HCT116 (cell line): ENCODE measurements at regions not wholly inside any gene's neighbourhood (a gene's known extent, or its start where the extent isn't known, plus 50 kb on each side); places are given as distances from the start of the nearest gene placed in this dataset.

Experiments used
- ATAC-seq: fragments of 200-7000 bp; cut with Tn5 transposase; 2 replicates; pipeline ENCODE4 v1.9.1; 2020; ENCODE audit warnings: mild to moderate bottlenecking, moderate library complexity
- BruUV-seq: library from RNA; stranded (reverse); fragments of 400-500 nt; replicated peaks from 2 replicates; lab custom pipeline; 2021; lab: Mats Ljungman, UMichigan
- CTCF ChIA-PET: fragments of 300-600 bp; sonication (Branson Sonifier 250); formaldehyde crosslinking; loops from one replicate; lab custom pipeline; 2021; ENCODE audit warnings: antibody characterized with exemption; lab: Charles Lee
- POLR2A ChIA-PET: fragments of 300-600, 350-600 bp; sonication (Branson Sonifier 250); formaldehyde crosslinking; loops from one replicate; lab custom pipeline; 2021; ENCODE audit warnings: antibody characterized with exemption; lab: Charles Lee
- RAD21 ChIA-PET, 2 experiments: fragments of 300-600 bp; sonication (Branson Sonifier 250); formaldehyde crosslinking; loops; one replicate each; lab custom pipeline; 2023; ENCODE audit warnings: low total read pairs in 2 of 2; ENCODE audit not compliant: uncharacterized antibody in 2 of 2, unreplicated experiment in 2 of 2, low non-redundant PET in 1 of 2; lab: Charles Lee
- DNase-seq: peaks from one replicate; pipeline ENCODE4 v3.0.0-alpha.2; 2010; ENCODE audit warnings: low read depth, low spot score
- H2AFZ ChIP-seq: fragments of 200-600 bp; shearing (Covaris generic), sonication (generic); 2 replicates; pipeline ENCODE4 v1.6.1; 2017; ENCODE audit warnings: low read depth, mixed run types, mixed read lengths, antibody characterized with exemption, low read length; ENCODE audit not compliant: poor library complexity, severe bottlenecking
- H3K27ac ChIP-seq: 2 replicates; pipeline ENCODE4 v1.5.1; 2012; ENCODE audit warnings: low read depth, low read length
- H3K27me3 ChIP-seq: fragments of 200-600 bp; sonication (generic); 2 replicates; pipeline ENCODE4 v1.6.1; 2016; ENCODE audit warnings: mixed run types, low read length, mixed read lengths; ENCODE audit not compliant: insufficient read depth
- H3K36me3 ChIP-seq, 2 experiments: fragments of 200-500 bp in 1 of 2; fragments of 200-600 bp in 1 of 2; sonication (Bioruptor generic) in 1 of 2; sonication (generic) in 1 of 2; 2 replicates each; pipeline versions ENCODE4 v1.5.1 to v1.6.1; 2014 to 2016; ENCODE audit warnings: low read length in 2 of 2, inconsistent platforms in 1 of 2, mixed read lengths in 1 of 2, mixed run types in 1 of 2; ENCODE audit not compliant: insufficient read depth in 2 of 2, control insufficient read depth in 1 of 2
- H3K4me1 ChIP-seq, 2 experiments: fragments of 200-600 bp in 1 of 2; sonication (generic) in 1 of 2; 2 replicates each; pipeline versions ENCODE4 v1.5.1 to v1.6.1; 2012 to 2017; ENCODE audit warnings: low read length in 2 of 2, inconsistent platforms in 1 of 2, mild to moderate bottlenecking in 1 of 2, mixed read lengths in 1 of 2, mixed run types in 1 of 2, moderate library complexity in 1 of 2; ENCODE audit not compliant: insufficient read depth in 2 of 2, control insufficient read depth in 1 of 2
- H3K4me2 ChIP-seq: fragments of 200-600 bp; sonication (generic); 2 replicates; pipeline ENCODE4 v1.6.1; 2017; ENCODE audit warnings: mixed run types, low read length, mixed read lengths
- H3K4me3 ChIP-seq, 2 experiments: fragments of 200-600 bp in 1 of 2; sonication (generic) in 1 of 2; replicated peaks in 1 of 2; 2 replicates each; pipeline ENCODE4 v1.5.1; 2011 to 2016; ENCODE audit warnings: low read length in 2 of 2, control low read depth in 1 of 2, low read depth in 1 of 2, mild to moderate bottlenecking in 1 of 2, mixed read lengths in 1 of 2, mixed run types in 1 of 2
- H3K79me2 ChIP-seq: fragments of 200-600 bp; sonication (generic); 2 replicates; pipeline ENCODE4 v1.6.1; 2017; ENCODE audit warnings: mild to moderate bottlenecking, mixed run types, low read length, moderate library complexity, mixed read lengths; ENCODE audit not compliant: insufficient read depth
- H3K9ac ChIP-seq: fragments of 200-600 bp; sonication (generic); 2 replicates; pipeline ENCODE4 v1.6.1; 2016; ENCODE audit warnings: low read length, mixed read lengths
- H3K9me2 ChIP-seq: fragments of 200-600 bp; sonication (generic), shearing (Covaris generic); 2 replicates; pipeline ENCODE4 v1.6.1; 2017; ENCODE audit warnings: mixed run types, mild to moderate bottlenecking, moderate library complexity; ENCODE audit not compliant: insufficient read depth
- H3K9me3 ChIP-seq, 2 experiments: fragments of 200-500 bp in 1 of 2; fragments of 200-600 bp in 1 of 2; sonication (Bioruptor generic) in 1 of 2; sonication (generic) in 1 of 2; 2 replicates each; pipeline ENCODE4 v1.6.1; 2014 to 2017; ENCODE audit warnings: low read length in 2 of 2, mixed read lengths in 2 of 2, inconsistent platforms in 1 of 2, low read depth in 1 of 2, mild to moderate bottlenecking in 1 of 2, mixed run types in 1 of 2, moderate library complexity in 1 of 2; ENCODE audit not compliant: control insufficient read depth in 1 of 2, insufficient read depth in 1 of 2
- H4K20me1 ChIP-seq: fragments of 200-600 bp; sonication (generic), shearing (Covaris generic); 2 replicates; pipeline ENCODE4 v1.6.1; 2017; ENCODE audit warnings: mixed run types, mild to moderate bottlenecking, moderate library complexity; ENCODE audit not compliant: insufficient read depth
- CBX3 ChIP-seq: IDR thresholded peaks from 2 replicates; pipeline ENCODE4 v1.6.1; 2012; ENCODE audit warnings: low read depth
- CEBPB ChIP-seq: IDR thresholded peaks from 2 replicates; pipeline ENCODE4 v1.6.1; 2012; ENCODE audit warnings: low read depth
- EGR1 ChIP-seq: IDR thresholded peaks from 2 replicates; pipeline ENCODE4 v1.6.1; 2012; ENCODE audit warnings: low read depth
- FOSL1 ChIP-seq: IDR thresholded peaks from 2 replicates; pipeline ENCODE4 v1.6.1; 2012; ENCODE audit warnings: low read depth
- JUND ChIP-seq: IDR thresholded peaks from 2 replicates; pipeline ENCODE4 v1.6.1; 2012
- POLR2AphosphoS5 ChIP-seq: IDR thresholded peaks from 2 replicates; pipeline ENCODE4 v1.6.1; 2011; ENCODE audit warnings: mild to moderate bottlenecking, low read depth, low read length, moderate library complexity
- RAD21 ChIP-seq: IDR thresholded peaks from 2 replicates; pipeline ENCODE4 v1.6.1; 2012; ENCODE audit warnings: low read depth, mild to moderate bottlenecking
- REST ChIP-seq: IDR thresholded peaks from 2 replicates; pipeline ENCODE4 v1.6.1; 2012; ENCODE audit warnings: low read depth
- SIN3A ChIP-seq: IDR thresholded peaks from 2 replicates; pipeline ENCODE4 v1.6.1; 2012; ENCODE audit warnings: low read depth
- SP1 ChIP-seq: IDR thresholded peaks from 2 replicates; pipeline ENCODE4 v1.6.1; 2012; ENCODE audit warnings: low read depth
- SRF ChIP-seq: IDR thresholded peaks from 2 replicates; pipeline ENCODE4 v1.6.1; 2012; ENCODE audit warnings: low read depth
- TCF7L2 ChIP-seq: IDR thresholded peaks from 2 replicates; pipeline ENCODE4 v1.7.0; 2011; ENCODE audit warnings: borderline replicate concordance, inconsistent platforms; ENCODE audit not compliant: insufficient read depth, insufficient read length; ENCODE audit errors: extremely low read depth
- YY1 ChIP-seq: IDR thresholded peaks from 2 replicates; pipeline ENCODE4 v1.6.1; 2011; ENCODE audit warnings: low read length, low read depth, moderate library complexity, mild to moderate bottlenecking; ENCODE audit not compliant: insufficient replicate concordance; ENCODE audit errors: extremely low read depth
- ZFX ChIP-seq: fragments of 450-650 bp; IDR thresholded peaks from 2 replicates; pipeline ENCODE4 v1.6.1; 2017
- intact Hi-C: fragments of 100-400 bp; cut with micrococcal nuclease; formaldehyde crosslinking; loops from 2 replicates; pipeline ENCODE4 v1.10.0; 2022
- TF ChIP-seq, protein P1 (sequence below), 3 experiments: fragments of 200-600 bp in 1 of 3; sonication (generic) in 1 of 3; IDR thresholded peaks in 2 of 3; conservative IDR thresholded peaks in 1 of 3; 2 replicates each; pipeline ENCODE4 v1.5.1; 2012 to 2017; ENCODE audit warnings: low read depth in 2 of 3, low read length in 2 of 3, antibody characterized with exemption in 1 of 3, borderline replicate concordance in 1 of 3, control low read depth in 1 of 3, mild to moderate bottlenecking in 1 of 3, mixed read lengths in 1 of 3, mixed run types in 1 of 3, moderate library complexity in 1 of 3; ENCODE audit not compliant: insufficient read depth in 1 of 3
- TF ChIP-seq, protein P2 (sequence below): IDR thresholded peaks from 2 replicates; pipeline ENCODE4 v1.6.1; 2012

GRCh38 chr15:29429584-29429983 is 160.0 kb upstream of the NSMCE3 start:
- TF ChIP-seq, protein P1, sequence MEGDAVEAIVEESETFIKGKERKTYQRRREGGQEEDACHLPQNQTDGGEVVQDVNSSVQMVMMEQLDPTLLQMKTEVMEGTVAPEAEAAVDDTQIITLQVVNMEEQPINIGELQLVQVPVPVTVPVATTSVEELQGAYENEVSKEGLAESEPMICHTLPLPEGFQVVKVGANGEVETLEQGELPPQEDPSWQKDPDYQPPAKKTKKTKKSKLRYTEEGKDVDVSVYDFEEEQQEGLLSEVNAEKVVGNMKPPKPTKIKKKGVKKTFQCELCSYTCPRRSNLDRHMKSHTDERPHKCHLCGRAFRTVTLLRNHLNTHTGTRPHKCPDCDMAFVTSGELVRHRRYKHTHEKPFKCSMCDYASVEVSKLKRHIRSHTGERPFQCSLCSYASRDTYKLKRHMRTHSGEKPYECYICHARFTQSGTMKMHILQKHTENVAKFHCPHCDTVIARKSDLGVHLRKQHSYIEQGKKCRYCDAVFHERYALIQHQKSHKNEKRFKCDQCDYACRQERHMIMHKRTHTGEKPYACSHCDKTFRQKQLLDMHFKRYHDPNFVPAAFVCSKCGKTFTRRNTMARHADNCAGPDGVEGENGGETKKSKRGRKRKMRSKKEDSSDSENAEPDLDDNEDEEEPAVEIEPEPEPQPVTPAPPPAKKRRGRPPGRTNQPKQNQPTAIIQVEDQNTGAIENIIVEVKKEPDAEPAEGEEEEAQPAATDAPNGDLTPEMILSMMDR (IDR thresholded peaks at IDR 0.05 in 2 of 3, conservative IDR thresholded peaks at IDR 0.05 in 1 of 3; ENCODE audit: borderline replicate concordance in 1 of 3, insufficient read depth in 1 of 3, low read depth in 2 of 3, low read length in 2 of 3), result no peak
- TF ChIP-seq RAD21 (no peak), SIN3A (no peak), FOSL1 (no peak), SP1 (no peak), SRF (no peak), ZFX (no peak), REST (no peak), CEBPB (no peak), CBX3 (no peak), POLR2AphosphoS5 (no peak), EGR1 (no peak), TCF7L2 (no peak), YY1 (no peak), JUND (no peak)
- TF ChIP-seq, protein P2, sequence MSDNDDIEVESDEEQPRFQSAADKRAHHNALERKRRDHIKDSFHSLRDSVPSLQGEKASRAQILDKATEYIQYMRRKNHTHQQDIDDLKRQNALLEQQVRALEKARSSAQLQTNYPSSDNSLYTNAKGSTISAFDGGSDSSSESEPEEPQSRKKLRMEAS, result no peak
- POLR2A ChIA-PET, result no interaction called here

More at GRCh38 chr15:29429584-29429983, 160.0 kb upstream of the NSMCE3 start:
- no peak overlapping the region for H3K27ac ChIP-seq
- no peaks in the 10 kb centered on the region for H3K79me2 ChIP-seq
- H3K9ac ChIP-seq, result no peak overlapping the region
- BruUV-seq, result no TSS peak
- no peaks in the 10 kb centered on the region for H3K36me3 ChIP-seq
- RAD21 ChIA-PET, result no interaction called here
- CTCF ChIA-PET, result no interaction called here
- no peak for ATAC-seq
- H2AFZ ChIP-seq, result no peak overlapping the region
- no peak for DNase-seq
- H3K4me3 ChIP-seq, result no peak overlapping the region
- H4K20me1 ChIP-seq, result no peaks in the 10 kb centered on the region
- H3K9me2 ChIP-seq, result no peaks in the 10 kb centered on the region
- peaks cover 26% of the 10 kb centered on the region for H3K27me3 ChIP-seq
- no peaks in the 10 kb centered on the region for H3K9me3 ChIP-seq
- no peak overlapping the region for H3K4me2 ChIP-seq
- no peaks in the 10 kb centered on the region for H3K4me1 ChIP-seq
- intact Hi-C loops, result loop anchor here (10.0 kb wide), 1 partner anchor 175 kb away; no protein-coding TSS in a partner anchor
